ENCODE measurements at regions not wholly inside any gene's neighbourhood (a gene's known extent, or its start where the extent isn't known, plus 50 kb on each side); places are given as distances from the start of the nearest gene placed in this dataset.

GRCh38 chr3:144791034-144791433, 819.4 kb downstream of the DIPK2A start:
- Histone ChIP-seq H3K36me3 (no peaks in the 10 kb centered on the region), H3K4me3 (no peak overlapping the region), H3K27me3 (no peaks in the 10 kb centered on the region), H3K9me3 (peaks cover 8 to 10% of the 10 kb centered on the region in 2 donors), H3K4me1 (no peaks in the 10 kb centered on the region), H3K27ac (no peak overlapping the region)
- no peak for TF ChIP-seq POLR2AphosphoS5 (IDR thresholded peaks at IDR 0.05)
- TF ChIP-seq CTCF (IDR thresholded peaks at IDR 0.05) = no peak
- no peak for TF ChIP-seq POLR2A (IDR thresholded peaks at IDR 0.05)
- DNase-seq (ENCODE audit: low spot score in 2 of 2) = no peak
- intact Hi-C loops (cut with DNase I; ENCODE audit: low total_unique reads) = no loop called here

GRCh38 chr3:144801890-144802289, 830.3 kb downstream of the DIPK2A start:
- Histone ChIP-seq H3K9me3 (no peaks in the 10 kb centered on the region), H3K4me3 (no peak overlapping the region), H3K27ac (no peak overlapping the region), H3K4me1 (no peaks in the 10 kb centered on the region), H3K27me3 (no peaks in the 10 kb centered on the region), H3K36me3 (no peaks in the 10 kb centered on the region)
- intact Hi-C loops (cut with DNase I; ENCODE audit: low total_unique reads) = no loop called here
- TF ChIP-seq POLR2AphosphoS5 (IDR thresholded peaks at IDR 0.05) (no peak), CTCF (IDR thresholded peaks at IDR 0.05) (no peak), POLR2A (IDR thresholded peaks at IDR 0.05) (no peak)
- DNase-seq (ENCODE audit: low spot score in 2 of 2) = no peak

GRCh38 chr3:144809380-144809779, 837.8 kb downstream of the DIPK2A start:
- DNase-seq (ENCODE audit: low spot score in 2 of 2) = no peak
- Histone ChIP-seq H3K36me3 (no peaks in the 10 kb centered on the region), H3K27me3 (no peaks in the 10 kb centered on the region), H3K4me1 (no peaks in the 10 kb centered on the region), H3K9me3 (no peaks in the 10 kb centered on the region), H3K4me3 (no peak overlapping the region), H3K27ac (no peak overlapping the region)
- intact Hi-C loops (cut with DNase I; ENCODE audit: low total_unique reads) = no loop called here
- TF ChIP-seq CTCF (IDR thresholded peaks at IDR 0.05) (no peak), POLR2A (IDR thresholded peaks at IDR 0.05) (no peak), POLR2AphosphoS5 (IDR thresholded peaks at IDR 0.05) (no peak)

GRCh38 chr3:144810160-144810559, 838.5 kb downstream of the DIPK2A start:
- Histone ChIP-seq H3K27me3 (no peaks in the 10 kb centered on the region), H3K4me1 (no peaks in the 10 kb centered on the region), H3K36me3 (no peaks in the 10 kb centered on the region), H3K4me3 (no peak overlapping the region), H3K9me3 (no peaks in the 10 kb centered on the region), H3K27ac (no peak overlapping the region)
- DNase-seq (ENCODE audit: low spot score in 2 of 2) = no peak
- intact Hi-C loops (cut with DNase I; ENCODE audit: low total_unique reads) = loop anchor here (5.0 kb wide), 1 partner anchor 1238 kb away; no protein-coding TSS in a partner anchor
- TF ChIP-seq POLR2A (IDR thresholded peaks at IDR 0.05) (no peak), POLR2AphosphoS5 (IDR thresholded peaks at IDR 0.05) (no peak), CTCF (IDR thresholded peaks at IDR 0.05) (no peak)

- H3K4me3 ChIP-seq = no peak overlapping the region
- TF ChIP-seq CTCF (IDR thresholded peaks at IDR 0.05) (no peak), POLR2AphosphoS5 (IDR thresholded peaks at IDR 0.05) (no peak), POLR2A (IDR thresholded peaks at IDR 0.05) (no peak)
- no peak for DNase-seq (ENCODE audit: low spot score in 2 of 2)
- no peak overlapping the region for H3K27ac ChIP-seq
- H3K9me3 ChIP-seq = no peaks in the 10 kb centered on the region
- no peaks in the 10 kb centered on the region for H3K27me3 ChIP-seq
- H3K4me1 ChIP-seq = no peaks in the 10 kb centered on the region
- intact Hi-C loops (cut with DNase I; ENCODE audit: low total_unique reads) = no loop called here
- no peaks in the 10 kb centered on the region for H3K36me3 ChIP-seq
Measured at GRCh38 chr3:144815655-144816054, 844.0 kb downstream of the DIPK2A start.

Measured in breast epithelium (tissue), 4 donors.